CD4-positive, alpha-beta T cell treated with Interleukin-15 for 1 hour (primary cell): ENCODE measurements at regions not wholly inside any gene's neighbourhood (a gene's known extent, or its start where the extent isn't known, plus 50 kb on each side); places are given as distances from the start of the nearest gene placed in this dataset.

ENCODE experiments used
- DNase-seq: peaks from one replicate; pipeline ENCODE4 v3.0.0-alpha.2; 2020

GRCh38 chr22:47375621-47376321, 613.3 kb downstream of the TBC1D22A start:
- no peak for DNase-seq

- no peak for DNase-seq
Observed at GRCh38 chr22:47374901-47375575, 612.6 kb downstream of the TBC1D22A start.

- DNase-seq = no peak
Observed at GRCh38 chr22:47374273-47374771, 611.9 kb downstream of the TBC1D22A start.

GRCh38 chr22:47373648-47374272, 611.3 kb downstream of the TBC1D22A start:
- no peak for DNase-seq

GRCh38 chr22:47372596-47373385, 610.3 kb downstream of the TBC1D22A start:
- no peak for DNase-seq

- DNase-seq = no peak
Observed at GRCh38 chr22:47372111-47372581, 609.7 kb downstream of the TBC1D22A start.

GRCh38 chr22:47371263-47372090, 609.0 kb downstream of the TBC1D22A start:
- DNase-seq = no peak

GRCh38 chr22:47370448-47371262, 608.2 kb downstream of the TBC1D22A start:
- DNase-seq = no peak

- DNase-seq = no peak
Observed at GRCh38 chr22:47369431-47370015, 607.1 kb downstream of the TBC1D22A start.

- DNase-seq = no peak
Observed at GRCh38 chr22:47369020-47369419, 606.6 kb downstream of the TBC1D22A start.

GRCh38 chr22:47367993-47368945, 605.8 kb downstream of the TBC1D22A start:
- DNase-seq = no peak

- DNase-seq = no peak
Observed at GRCh38 chr22:47367107-47367690, 604.7 kb downstream of the TBC1D22A start.

- DNase-seq = no peak
Observed at GRCh38 chr22:47366026-47366767, 603.7 kb downstream of the TBC1D22A start.

- no peak for DNase-seq
Observed at GRCh38 chr22:47361247-47361646, 598.8 kb downstream of the TBC1D22A start.

GRCh38 chr22:47357493-47357892, 595.0 kb downstream of the TBC1D22A start:
- no peak for DNase-seq

GRCh38 chr22:47357086-47357485, 594.6 kb downstream of the TBC1D22A start:
- no peak for DNase-seq

GRCh38 chr22:47356511-47357011, 594.1 kb downstream of the TBC1D22A start:
- no peak for DNase-seq
